OCI-LY7 (cell line): ENCODE measurements at regions not wholly inside any gene's neighbourhood (a gene's known extent, or its start where the extent isn't known, plus 50 kb on each side); places are given as distances from the start of the nearest gene placed in this dataset.

Source experiments
- CTCF ChIP-seq: fragments of 200-600 bp; sonication (generic); conservative IDR thresholded peaks from 2 replicates; pipeline ENCODE4 v1.5.1; 2014; ENCODE audit warnings: mild to moderate bottlenecking, antibody characterized with exemption, low read length, moderate library complexity, mixed read lengths
- EZH2phosphoT487 ChIP-seq: fragments of 200-600 bp; sonication (generic); IDR thresholded peaks from 2 replicates; pipeline ENCODE4 v1.6.1; 2018; ENCODE audit warnings: low read depth, borderline replicate concordance, mild to moderate bottlenecking, mixed run types, antibody characterized with exemption, low read length, moderate library complexity, mixed read lengths

- TF ChIP-seq CTCF, result no peak
- TF ChIP-seq EZH2phosphoT487, result no peak
Observed at GRCh38 chr12:53862206-53862605, 76.4 kb upstream of the HOXC13 start.
